ENCODE measurements at regions not wholly inside any gene's neighbourhood (a gene's known extent, or its start where the extent isn't known, plus 50 kb on each side); places are given as distances from the start of the nearest gene placed in this dataset.

- TF ChIP-seq CTCF (optimal IDR thresholded peaks at IDR 0.05 in 1 of 3, IDR thresholded peaks at IDR 0.05 in 1 of 3, conservative IDR thresholded peaks at IDR 0.05 in 1 of 3; ENCODE audit: extremely low read depth in 1 of 3, insufficient read depth in 2 of 3, low read length in 3 of 3) (no peak), EZH2 (IDR thresholded peaks at IDR 0.05; ENCODE audit: low read length) (no peak)
These were observed 365.7 kb downstream of the RPS29 start for GRCh38 chr14:49220492-49220891.
